ENCODE measurements at regions not wholly inside any gene's neighbourhood (a gene's known extent, or its start where the extent isn't known, plus 50 kb on each side); places are given as distances from the start of the nearest gene placed in this dataset.

DNA sequence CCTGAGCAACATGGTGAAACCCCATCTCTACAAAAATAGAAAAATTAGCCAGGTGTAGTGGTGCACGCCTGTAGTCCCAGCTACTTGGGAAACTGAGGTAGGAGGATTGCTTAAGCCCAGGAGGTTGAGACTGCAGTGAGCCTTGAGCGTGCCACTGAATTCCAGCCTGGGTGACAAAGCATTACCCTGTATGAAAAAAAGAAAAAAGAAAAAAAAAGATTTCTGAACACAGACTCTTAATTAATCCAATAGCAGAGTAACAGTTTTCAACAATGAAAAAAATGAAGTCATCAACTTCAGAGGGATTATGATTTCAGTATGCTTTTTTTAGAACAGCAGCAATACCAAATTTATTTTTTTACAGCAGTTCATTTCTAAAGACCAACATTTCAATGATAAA is 118.8 kb upstream of the TNPO1 start:
- DNase-seq (no peak), ATAC-seq (ENCODE audit: low read depth) (no peak)
- Histone ChIP-seq H3K9ac (ENCODE audit: low read depth, low read length) (no peak overlapping the region), H3K27me3 (ENCODE audit: control insufficient read depth, insufficient read depth, low read length) (peaks cover 5% of the 10 kb centered on the region), H3K9me3 (ENCODE audit: control insufficient read depth, insufficient read depth, low read length) (no peaks in the 10 kb centered on the region), H2AFZ (replicated peaks; ENCODE audit: low read length, poor library complexity) (no peak overlapping the region), H2AK9ac (replicated peaks; ENCODE audit: low read depth, low read length, poor library complexity) (no peak overlapping the region), H3K23ac (ENCODE audit: low read depth, low read length) (no peak overlapping the region), H3K27ac (ENCODE audit: insufficient read depth, low read length) (no peak overlapping the region), H3K14ac (replicated peaks; ENCODE audit: low read depth, low read length) (no peak overlapping the region), H3K4me1 (ENCODE audit: control insufficient read depth, insufficient read depth, low read length) (peaks cover 3% of the 10 kb centered on the region), H3K36me3 (ENCODE audit: control insufficient read depth, insufficient read depth, low read length) (no peaks in the 10 kb centered on the region), H3K4me2 (ENCODE audit: low read depth, low read length) (no peak overlapping the region), H3K18ac (ENCODE audit: low read depth, low read length) (no peak overlapping the region), H3K79me1 (ENCODE audit: low read depth in 1 of 2, low read length in 2 of 2) (no peaks in the 10 kb centered on the region), H2BK15ac (ENCODE audit: low read depth, low read length) (no peak overlapping the region), H3K56ac (ENCODE audit: extremely low read depth, insufficient read depth, low read length) (no peak overlapping the region), H3K4me3 (ENCODE audit: insufficient read depth, low read depth, low read length) (no peak overlapping the region), H4K20me1 (ENCODE audit: insufficient read depth, low read length) (no peaks in the 10 kb centered on the region), H4K91ac (ENCODE audit: insufficient read depth, low read depth, low read length) (no peak overlapping the region), H3K4ac (ENCODE audit: low read depth, low read length) (no peak overlapping the region), H2AK5ac (ENCODE audit: low read depth, low read length) (no peak overlapping the region), H4K5ac (ENCODE audit: low read depth, low read length) (no peak overlapping the region), H2BK5ac (ENCODE audit: low read depth, low read length, poor library complexity, severe bottlenecking) (no peak overlapping the region), H2BK20ac (ENCODE audit: low read depth, low read length) (no peak overlapping the region), H3K9me1 (ENCODE audit: insufficient read depth, low read length) (no peaks in the 10 kb centered on the region), H2BK120ac (ENCODE audit: low read depth, low read length) (no peak overlapping the region), H4K8ac (ENCODE audit: low read depth in 2 of 2, low read length in 2 of 2) (no peak overlapping the region)
- intact Hi-C loops (cut with micrococcal nuclease) (no loop called here), dilution Hi-C loops (cut with HindIII; ENCODE audit: low sequenced_read_pairs, unreplicated experiment) (no loop called here), in situ Hi-C loops (cut with MboI; ENCODE audit: low sequenced_read_pairs) (no loop called here)
- ChIA-PET POLR2A (ENCODE audit: unreplicated experiment) (no interaction called here), CTCF (no interaction called here)
- no CpG with 5 or more reads among the region's 2 CpGs for WGBS, 2 experiments (ENCODE audit: extremely low coverage in 2 of 2, insufficient read length in 1 of 2)
- no TSS peak for BruUV-seq (replicated peaks)
- TF ChIP-seq, protein P1, sequence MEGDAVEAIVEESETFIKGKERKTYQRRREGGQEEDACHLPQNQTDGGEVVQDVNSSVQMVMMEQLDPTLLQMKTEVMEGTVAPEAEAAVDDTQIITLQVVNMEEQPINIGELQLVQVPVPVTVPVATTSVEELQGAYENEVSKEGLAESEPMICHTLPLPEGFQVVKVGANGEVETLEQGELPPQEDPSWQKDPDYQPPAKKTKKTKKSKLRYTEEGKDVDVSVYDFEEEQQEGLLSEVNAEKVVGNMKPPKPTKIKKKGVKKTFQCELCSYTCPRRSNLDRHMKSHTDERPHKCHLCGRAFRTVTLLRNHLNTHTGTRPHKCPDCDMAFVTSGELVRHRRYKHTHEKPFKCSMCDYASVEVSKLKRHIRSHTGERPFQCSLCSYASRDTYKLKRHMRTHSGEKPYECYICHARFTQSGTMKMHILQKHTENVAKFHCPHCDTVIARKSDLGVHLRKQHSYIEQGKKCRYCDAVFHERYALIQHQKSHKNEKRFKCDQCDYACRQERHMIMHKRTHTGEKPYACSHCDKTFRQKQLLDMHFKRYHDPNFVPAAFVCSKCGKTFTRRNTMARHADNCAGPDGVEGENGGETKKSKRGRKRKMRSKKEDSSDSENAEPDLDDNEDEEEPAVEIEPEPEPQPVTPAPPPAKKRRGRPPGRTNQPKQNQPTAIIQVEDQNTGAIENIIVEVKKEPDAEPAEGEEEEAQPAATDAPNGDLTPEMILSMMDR (conservative IDR thresholded peaks at IDR 0.05; ENCODE audit: low read depth, low read length): no peak
- TF ChIP-seq POLR2A (IDR thresholded peaks at IDR 0.05; ENCODE audit: low read depth, low read length) (no peak), MXI1 (IDR thresholded peaks at IDR 0.05; ENCODE audit: borderline replicate concordance, low read depth, low read length) (no peak), CEBPB (IDR thresholded peaks at IDR 0.05; ENCODE audit: low read depth, low read length) (no peak)
